Forelimb muscle (tissue), 1 donor: ENCODE measurements at regions not wholly inside any gene's neighbourhood (a gene's known extent, or its start where the extent isn't known, plus 50 kb on each side); places are given as distances from the start of the nearest gene placed in this dataset.

Experiments used
- DNase-seq: peaks from one replicate; pipeline ENCODE4 v3.0.0-alpha.2; 2013; ENCODE audit warnings: low read depth

DNA sequence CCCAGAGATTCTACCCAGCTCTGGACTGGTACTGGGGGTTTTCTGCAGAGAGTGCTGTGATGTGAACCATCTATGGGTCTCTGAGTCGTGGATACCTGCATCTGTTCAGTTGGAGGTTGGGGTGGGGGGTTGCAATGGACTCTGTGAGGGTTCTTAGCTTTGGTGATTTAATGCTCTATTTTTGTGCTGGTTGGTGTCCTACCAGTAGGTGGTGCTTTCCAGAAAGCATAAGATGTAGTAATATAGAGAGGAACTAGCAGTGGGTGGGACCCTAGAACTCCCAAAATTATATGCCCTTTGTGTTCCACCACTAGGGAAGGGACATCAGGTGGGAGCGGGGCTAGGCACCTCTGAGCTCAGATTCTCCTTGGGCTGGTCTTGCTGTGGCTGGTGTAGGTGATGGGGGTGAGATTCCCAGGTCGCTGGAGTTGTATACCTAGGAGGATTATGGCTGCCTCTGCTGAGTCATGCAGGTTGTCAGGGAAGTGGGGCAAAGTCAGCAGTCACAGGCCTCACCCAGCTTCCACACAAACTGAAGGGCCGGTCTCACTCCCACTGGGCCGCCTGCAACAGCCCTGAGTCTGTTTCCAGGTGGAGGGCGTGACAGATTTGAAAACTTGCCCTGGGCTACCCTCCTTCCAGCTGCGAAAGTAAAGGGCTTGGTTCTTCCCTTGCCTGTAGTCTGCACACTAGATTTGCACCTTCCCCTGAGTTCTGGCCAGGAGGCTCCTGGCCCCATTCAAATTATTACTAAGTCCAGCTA, 573.0 kb upstream of the SLITRK1 start:
- no peak for DNase-seq

GRCh38 chr13:84447640-84447978, 565.3 kb upstream of the SLITRK1 start:
- no peak for DNase-seq

- no peak for DNase-seq
These were observed 564.8 kb upstream of the SLITRK1 start for GRCh38 chr13:84446972-84447639.

DNA sequence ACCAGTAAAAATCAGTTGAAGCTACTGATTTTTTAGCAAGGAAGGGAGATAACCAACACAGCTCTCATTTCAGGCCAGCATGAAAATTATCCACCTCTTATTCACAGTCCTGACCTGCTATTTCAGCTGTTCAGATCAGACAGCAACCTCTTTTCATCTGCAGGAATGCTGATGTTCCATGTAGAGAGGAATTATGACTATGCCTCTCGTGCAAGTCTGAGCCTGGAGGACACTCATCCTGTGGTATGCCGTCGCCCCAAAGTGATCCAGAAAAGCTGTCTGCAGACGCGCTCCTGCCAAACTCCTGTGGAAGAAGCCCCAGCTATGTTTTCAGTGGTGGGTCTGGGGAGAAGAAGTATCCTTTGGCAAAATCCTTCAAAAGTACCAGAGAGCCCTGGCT, 563.5 kb upstream of the SLITRK1 start:
- no peak for DNase-seq

DNA sequence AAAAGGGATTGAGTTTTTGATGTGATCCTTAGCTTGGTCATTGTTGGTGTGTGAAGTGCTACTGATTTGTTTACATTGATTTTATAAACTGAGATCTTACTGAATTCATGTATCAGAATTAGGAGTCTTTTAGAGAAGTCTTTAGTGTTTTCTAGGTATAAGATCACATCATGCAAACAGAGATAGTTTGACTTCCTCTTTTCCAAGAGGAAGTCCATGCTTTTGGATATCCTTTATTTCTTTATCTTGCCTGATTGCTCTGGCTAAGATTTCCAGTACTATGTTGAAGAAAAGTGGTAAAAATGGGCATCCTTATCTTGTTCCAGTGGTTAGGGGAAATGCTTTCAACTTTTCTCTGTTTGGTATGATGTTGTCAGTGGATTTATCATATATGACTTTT, 561.2 kb upstream of the SLITRK1 start:
- no peak for DNase-seq

- no peak for DNase-seq
These were observed 556.8 kb upstream of the SLITRK1 start for GRCh38 chr13:84439108-84439507.

DNA sequence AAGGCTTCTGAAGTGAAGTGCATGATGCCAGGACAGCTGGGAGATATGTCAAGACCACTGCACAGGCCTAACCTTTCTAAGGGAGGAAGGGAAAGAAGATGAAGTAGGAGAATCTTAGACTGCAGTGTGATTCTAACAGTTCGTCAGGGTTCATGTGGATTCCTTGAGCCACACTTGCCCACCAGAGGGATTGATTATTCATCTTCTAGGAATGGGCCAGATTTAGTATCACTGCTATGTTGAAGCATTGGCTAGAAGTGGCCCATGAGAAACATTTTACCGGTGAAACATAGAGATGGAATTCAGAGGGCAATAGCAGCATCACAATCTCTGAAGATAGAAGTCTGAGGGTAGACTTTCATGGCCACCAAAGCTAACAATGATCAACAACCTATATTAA, 550.8 kb upstream of the SLITRK1 start:
- no peak for DNase-seq

- DNase-seq: no peak
These were observed 549.4 kb upstream of the SLITRK1 start for GRCh38 chr13:84431646-84432045.

- DNase-seq: no peak
These were observed 548.2 kb upstream of the SLITRK1 start for GRCh38 chr13:84430446-84430845.

DNA sequence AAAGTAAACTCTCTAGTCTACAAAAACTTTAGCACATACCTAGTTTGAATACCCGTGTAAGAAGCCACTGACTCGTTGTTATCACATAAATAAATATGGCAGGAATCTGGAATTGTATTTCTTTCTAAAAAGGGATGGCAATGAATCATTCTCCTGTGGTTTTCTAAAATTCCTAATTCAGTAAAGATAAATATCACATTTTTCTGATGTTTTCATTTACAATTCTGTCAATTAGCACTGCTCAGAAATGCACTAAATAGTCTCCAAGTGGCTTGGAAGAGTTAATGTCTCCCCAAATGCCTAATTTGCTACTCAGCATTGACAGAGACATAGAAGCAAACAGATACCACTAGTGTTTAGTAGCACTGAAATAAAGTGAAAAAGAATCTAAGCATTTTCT, 547.7 kb upstream of the SLITRK1 start:
- no peak for DNase-seq

DNA sequence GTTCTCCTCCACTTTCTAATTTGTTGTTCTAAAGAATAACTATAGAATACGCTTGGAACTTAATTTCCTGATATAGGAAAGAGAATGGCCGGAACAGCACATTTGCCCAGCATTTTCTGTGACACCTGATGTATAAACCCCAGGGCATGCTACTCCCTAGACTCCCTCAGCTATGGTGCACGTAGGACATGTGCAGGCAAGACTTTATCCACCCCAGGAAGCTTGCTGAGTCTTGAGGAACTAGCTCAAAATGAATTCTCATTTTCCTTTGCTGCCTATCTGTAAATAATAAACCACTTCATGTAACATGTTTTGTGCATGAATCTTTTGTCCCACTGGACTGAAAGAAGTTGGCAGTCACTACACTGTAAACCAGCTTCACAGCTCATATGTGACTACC, 535.8 kb upstream of the SLITRK1 start:
- no peak for DNase-seq

DNA sequence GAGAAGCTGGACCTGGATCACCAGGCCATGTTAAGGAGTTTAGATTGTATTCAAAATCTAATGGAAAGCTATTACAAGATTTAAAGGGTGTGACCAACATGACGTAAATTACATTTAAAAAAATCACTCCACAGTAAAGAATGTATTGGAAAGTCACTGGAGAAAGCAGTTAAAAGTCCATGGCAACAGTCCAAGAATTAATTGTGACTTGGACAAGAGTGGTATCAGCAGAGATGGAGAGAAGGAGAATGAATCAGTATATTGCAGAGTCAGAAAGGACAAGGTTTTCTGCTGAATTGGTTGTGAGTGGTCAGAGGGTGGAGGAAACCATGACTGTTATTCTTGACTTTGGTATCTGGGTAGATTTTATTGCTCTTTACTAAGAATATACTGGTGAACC, 535.1 kb upstream of the SLITRK1 start:
- DNase-seq: no peak

GRCh38 chr13:84413016-84413415, 530.7 kb upstream of the SLITRK1 start:
- no peak for DNase-seq

DNA sequence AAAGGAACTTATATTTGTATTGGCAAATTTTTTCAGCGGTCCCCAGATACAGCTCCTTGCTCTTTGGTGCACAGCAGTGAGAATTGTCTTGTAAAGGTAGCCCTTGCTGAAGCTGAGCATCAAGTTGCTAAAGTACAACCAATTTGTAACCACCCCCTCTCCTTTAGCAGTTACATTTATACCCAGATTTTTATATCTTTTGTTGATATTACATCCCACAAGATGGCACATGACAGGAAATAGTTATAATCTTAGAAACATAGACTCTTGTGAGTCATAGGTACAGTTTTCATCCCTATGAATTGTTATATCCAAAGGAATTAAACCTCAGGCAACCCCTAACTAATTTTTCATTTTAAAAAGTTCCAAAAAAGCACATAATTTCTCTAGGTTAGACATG, 523.0 kb upstream of the SLITRK1 start:
- no peak for DNase-seq

GRCh38 chr13:84400706-84401105, 518.4 kb upstream of the SLITRK1 start:
- no peak for DNase-seq

DNA sequence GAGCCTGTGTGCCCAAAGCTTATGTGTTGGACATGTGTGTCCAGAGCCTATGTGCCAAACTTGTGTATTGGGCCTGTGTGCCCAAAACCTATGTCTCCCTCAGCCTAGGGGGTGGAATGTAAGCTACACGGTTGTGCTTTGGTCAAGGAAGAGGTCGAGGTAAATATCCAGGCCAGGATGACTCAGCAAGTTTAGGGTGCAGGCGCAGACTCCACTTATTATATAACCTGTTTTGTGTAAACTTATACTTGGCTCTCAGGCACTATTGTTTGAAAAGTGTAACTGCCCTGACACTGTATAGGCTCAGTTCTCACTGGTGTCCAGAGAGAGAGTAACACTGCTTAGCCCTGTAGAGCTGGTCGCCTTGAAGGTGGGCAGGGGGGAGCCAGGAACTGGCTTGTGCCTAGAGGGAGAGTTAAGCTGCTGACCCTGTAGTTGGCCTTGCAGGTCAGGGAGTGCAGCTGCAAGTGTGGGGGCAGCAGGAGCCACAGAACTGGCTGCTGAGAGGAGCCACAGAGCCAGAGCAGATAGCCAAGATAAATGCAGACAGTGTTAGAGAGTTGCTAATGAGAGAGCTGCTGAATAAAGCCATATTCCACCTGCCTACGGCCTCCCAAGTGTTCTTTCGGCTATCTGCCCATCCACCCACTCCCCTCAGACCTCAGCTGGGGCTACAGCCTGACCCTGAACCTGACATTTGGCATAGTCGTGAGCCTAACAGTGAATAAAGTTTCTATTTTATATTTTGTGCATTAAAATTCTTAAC, 517.2 kb upstream of the SLITRK1 start:
- DNase-seq: no peak

- no peak for DNase-seq
These were observed 511.8 kb upstream of the SLITRK1 start for GRCh38 chr13:84393981-84394625.

DNA sequence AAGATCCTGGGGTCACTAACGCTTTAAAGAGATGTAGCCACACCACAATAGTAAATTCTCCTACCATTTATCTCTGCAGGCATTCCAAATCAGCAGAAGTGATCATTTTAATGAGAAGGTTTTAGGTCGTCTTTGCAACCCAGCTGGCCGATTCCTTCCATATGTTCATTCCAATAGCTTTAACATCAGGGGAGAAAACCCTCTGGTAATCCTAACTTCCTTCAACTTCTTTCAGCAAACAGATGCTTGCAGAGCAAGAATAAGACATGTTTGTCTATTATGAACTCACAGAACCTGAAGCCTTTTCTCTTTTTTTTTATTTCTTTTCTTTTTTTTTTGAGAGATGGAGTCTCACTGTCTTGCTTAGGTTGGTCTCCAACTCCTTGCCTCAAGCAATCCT, 498.6 kb upstream of the SLITRK1 start:
- DNase-seq: no peak

- peak; percentile 58 for DNase-seq
These were observed 494.8 kb upstream of the SLITRK1 start for GRCh38 chr13:84377106-84377505.

- no peak for DNase-seq
These were observed 484.2 kb upstream of the SLITRK1 start for GRCh38 chr13:84366506-84366905.

DNA sequence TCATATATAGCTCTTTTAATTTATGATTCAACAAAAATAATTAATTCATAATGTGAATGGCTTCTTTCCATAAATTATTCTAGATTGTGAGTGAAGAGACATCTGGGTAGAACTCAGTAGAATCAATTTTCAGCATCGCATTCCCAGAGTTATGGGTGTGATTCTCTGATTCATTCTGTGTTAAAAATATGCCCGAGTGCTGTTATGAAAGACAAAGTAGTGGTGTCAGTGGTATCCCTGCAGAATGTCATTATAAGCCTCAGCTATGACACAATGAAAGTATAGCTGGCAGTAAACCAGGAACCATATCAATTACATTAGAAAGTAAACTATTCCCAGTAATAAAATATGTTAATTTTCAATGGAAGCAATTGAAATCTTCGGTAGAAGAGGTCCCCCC, 480.5 kb upstream of the SLITRK1 start:
- DNase-seq: no peak

DNA sequence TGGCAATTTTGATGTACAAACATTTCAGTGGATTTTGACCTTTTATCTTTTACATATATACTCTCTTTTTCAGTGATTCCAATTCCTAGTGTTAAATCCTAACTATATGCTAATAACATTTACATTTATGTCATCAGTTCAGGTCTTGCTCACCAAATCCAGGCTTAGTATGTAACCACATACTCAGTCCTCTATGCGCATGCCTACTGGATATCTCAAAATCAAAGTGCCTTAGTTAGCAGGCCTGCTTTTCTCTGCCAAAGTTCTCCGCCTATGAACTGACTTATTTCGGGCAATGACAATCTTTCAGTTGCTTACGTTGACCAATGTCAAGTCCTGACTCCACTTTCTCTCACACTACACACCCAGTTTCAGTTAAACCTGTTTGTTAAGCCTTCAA, 478.5 kb upstream of the SLITRK1 start:
- DNase-seq: no peak
